MM.1S (cell line): ENCODE measurements at regions not wholly inside any gene's neighbourhood (a gene's known extent, or its start where the extent isn't known, plus 50 kb on each side); places are given as distances from the start of the nearest gene placed in this dataset.

Experiments used
- EZH2 ChIP-seq: fragments of 300-600 bp; sonication (generic); optimal IDR thresholded peaks from 2 replicates; pipeline ENCODE3; 2017; ENCODE audit warnings: low read depth, mild to moderate bottlenecking, antibody characterized with exemption, low read length, mixed read lengths
- TF ChIP-seq, protein P1 (sequence below): fragments of 300-600 bp; sonication (generic); IDR thresholded peaks from 2 replicates; pipeline ENCODE4 v1.5.1; 2016; ENCODE audit warnings: antibody characterized with exemption, low read length, mixed read lengths

DNA sequence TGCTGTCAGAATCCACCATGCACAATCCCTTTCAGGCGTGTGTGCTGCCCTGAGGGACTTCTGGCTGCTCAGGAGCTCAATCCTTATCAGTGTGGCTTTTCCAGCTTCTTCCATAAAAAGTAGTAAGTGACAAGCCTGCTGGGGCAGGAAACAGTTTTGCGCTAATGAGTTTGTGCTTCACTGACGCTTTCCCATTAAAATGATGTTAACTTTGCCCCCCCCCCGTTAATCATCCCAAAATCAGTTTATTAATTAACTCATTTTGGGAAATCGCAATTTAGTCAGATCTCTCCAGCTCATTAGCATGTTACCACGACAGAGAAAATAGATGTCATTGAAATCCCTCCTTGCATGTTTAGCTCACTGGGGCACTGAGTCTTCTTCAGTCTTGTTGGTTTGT, 186.5 kb upstream of the TENM4 start:
- TF ChIP-seq, protein P1, sequence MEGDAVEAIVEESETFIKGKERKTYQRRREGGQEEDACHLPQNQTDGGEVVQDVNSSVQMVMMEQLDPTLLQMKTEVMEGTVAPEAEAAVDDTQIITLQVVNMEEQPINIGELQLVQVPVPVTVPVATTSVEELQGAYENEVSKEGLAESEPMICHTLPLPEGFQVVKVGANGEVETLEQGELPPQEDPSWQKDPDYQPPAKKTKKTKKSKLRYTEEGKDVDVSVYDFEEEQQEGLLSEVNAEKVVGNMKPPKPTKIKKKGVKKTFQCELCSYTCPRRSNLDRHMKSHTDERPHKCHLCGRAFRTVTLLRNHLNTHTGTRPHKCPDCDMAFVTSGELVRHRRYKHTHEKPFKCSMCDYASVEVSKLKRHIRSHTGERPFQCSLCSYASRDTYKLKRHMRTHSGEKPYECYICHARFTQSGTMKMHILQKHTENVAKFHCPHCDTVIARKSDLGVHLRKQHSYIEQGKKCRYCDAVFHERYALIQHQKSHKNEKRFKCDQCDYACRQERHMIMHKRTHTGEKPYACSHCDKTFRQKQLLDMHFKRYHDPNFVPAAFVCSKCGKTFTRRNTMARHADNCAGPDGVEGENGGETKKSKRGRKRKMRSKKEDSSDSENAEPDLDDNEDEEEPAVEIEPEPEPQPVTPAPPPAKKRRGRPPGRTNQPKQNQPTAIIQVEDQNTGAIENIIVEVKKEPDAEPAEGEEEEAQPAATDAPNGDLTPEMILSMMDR, result no peak
- TF ChIP-seq EZH2, result no peak
